Ishikawa (cell line): ENCODE measurements at regions not wholly inside any gene's neighbourhood (a gene's known extent, or its start where the extent isn't known, plus 50 kb on each side); places are given as distances from the start of the nearest gene placed in this dataset.

Experiments
- CEBPB ChIP-seq: IDR thresholded peaks from 2 replicates; pipeline ENCODE4 v1.6.1; 2012
- CREB1 ChIP-seq: IDR thresholded peaks from 2 replicates; pipeline ENCODE4 v1.6.1; 2012; ENCODE audit warnings: low read depth
- EP300 ChIP-seq: IDR thresholded peaks from 2 replicates; pipeline ENCODE4 v1.6.1; 2012; ENCODE audit warnings: borderline replicate concordance
- MAX ChIP-seq: IDR thresholded peaks from 2 replicates; pipeline ENCODE4 v1.6.1; 2012
- NFIC ChIP-seq: IDR thresholded peaks from 2 replicates; pipeline ENCODE4 v1.6.1; 2012
- RAD21 ChIP-seq: IDR thresholded peaks from 2 replicates; pipeline ENCODE4 v1.6.1; 2012; ENCODE audit warnings: low read depth
- REST ChIP-seq: IDR thresholded peaks from 2 replicates; pipeline ENCODE4 v1.6.1; 2012; ENCODE audit warnings: low read depth, mild to moderate bottlenecking
- TAF1 ChIP-seq: IDR thresholded peaks from 2 replicates; pipeline ENCODE4 v1.6.1; 2012; ENCODE audit warnings: low read depth, mild to moderate bottlenecking
- TCF12 ChIP-seq: IDR thresholded peaks from 2 replicates; pipeline ENCODE4 v1.6.1; 2012; ENCODE audit warnings: low read depth
- TEAD4 ChIP-seq: IDR thresholded peaks from 2 replicates; pipeline ENCODE4 v1.6.1; 2012
- USF1 ChIP-seq: IDR thresholded peaks from 2 replicates; pipeline ENCODE4 v1.6.1; 2012
- YY1 ChIP-seq: IDR thresholded peaks from 2 replicates; pipeline ENCODE4 v1.6.1; 2012; ENCODE audit warnings: low read depth
- ZBTB7A ChIP-seq: IDR thresholded peaks from 2 replicates; pipeline ENCODE4 v1.6.1; 2012; ENCODE audit warnings: low read depth

GRCh38 chr14:40347675-40348074 lies 915.4 kb upstream of the FBXO33 start:
- TF ChIP-seq YY1 (no peak), NFIC (no peak), MAX (no peak), RAD21 (no peak), TAF1 (no peak), REST (no peak), EP300 (no peak), ZBTB7A (no peak), USF1 (no peak), TCF12 (no peak), CEBPB (no peak), TEAD4 (no peak), CREB1 (no peak)
